Immature natural killer cell (primary cell): ENCODE measurements at regions not wholly inside any gene's neighbourhood (a gene's known extent, or its start where the extent isn't known, plus 50 kb on each side); places are given as distances from the start of the nearest gene placed in this dataset.

Source experiments
- DNase-seq, 3 donors: peaks; one replicate each; pipeline ENCODE4 v3.0.0; 2022; ENCODE audit warnings: mixed read lengths in 1 of 3
- H3K27ac Mint-ChIP-seq, 6 donors: one replicate each; pipeline ENCODE4 v1.8.0; 2020; ENCODE audit warnings: mixed read lengths in 6 of 6, mild to moderate bottlenecking in 5 of 6, inconsistent platforms in 4 of 6, moderate library complexity in 3 of 6
- H3K27me3 Mint-ChIP-seq, 3 donors: one replicate each; pipeline ENCODE4 v1.8.0; 2020 to 2021; ENCODE audit warnings: low read depth in 3 of 3, mild to moderate bottlenecking in 3 of 3, mixed read lengths in 3 of 3, moderate library complexity in 3 of 3, inconsistent platforms in 1 of 3
- H3K36me3 Mint-ChIP-seq, 3 donors: one replicate each; pipeline ENCODE4 v1.8.0; 2020; ENCODE audit warnings: mixed read lengths in 3 of 3, inconsistent platforms in 2 of 3, mild to moderate bottlenecking in 2 of 3
- H3K4me1 Mint-ChIP-seq, 2 donors: one replicate each; pipeline ENCODE4 v1.8.0; 2020; ENCODE audit warnings: inconsistent platforms in 2 of 2, mild to moderate bottlenecking in 2 of 2, mixed read lengths in 2 of 2, moderate library complexity in 1 of 2
- H3K4me3 Mint-ChIP-seq, 5 donors: one replicate each; pipeline ENCODE4 v1.8.0; 2020; ENCODE audit warnings: mild to moderate bottlenecking in 5 of 5, mixed read lengths in 5 of 5, inconsistent platforms in 3 of 5, moderate library complexity in 3 of 5
- H3K9me3 Mint-ChIP-seq, 6 donors: one replicate each; pipeline ENCODE4 v1.8.0; 2020; ENCODE audit warnings: mild to moderate bottlenecking in 6 of 6, mixed read lengths in 6 of 6, inconsistent platforms in 4 of 6, moderate library complexity in 3 of 6

DNA sequence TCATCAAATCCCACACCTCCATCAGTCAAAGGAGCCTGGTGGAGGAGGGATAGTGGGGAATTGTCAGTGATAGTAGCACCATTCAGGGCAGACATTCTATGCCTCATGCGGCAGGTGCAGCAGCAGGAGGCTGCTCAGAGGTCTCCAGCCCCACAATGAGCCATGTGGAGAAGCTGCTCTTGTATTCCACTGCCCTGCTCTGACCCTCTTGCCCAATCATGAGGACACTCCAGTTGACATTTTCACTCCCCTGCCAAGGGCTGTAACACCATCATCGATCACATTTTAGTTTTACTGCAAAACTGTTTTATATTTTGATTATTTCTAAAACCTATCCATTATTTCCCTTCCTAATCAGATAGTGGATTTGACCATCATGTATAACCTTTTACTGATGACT, 487.6 kb upstream of the KLHL29 start:
- Mint-ChIP-seq H3K4me1 (no peaks in the 10 kb centered on the region), H3K36me3 (no peaks in the 10 kb centered on the region), H3K27ac (no peak overlapping the region), H3K4me3 (no peak overlapping the region), H3K9me3 (peaks cover 0 to 13% (median 1%) of the 10 kb centered on the region in 6 donors), H3K27me3 (peaks cover 0 to 2% (median 0%) of the 10 kb centered on the region in 3 donors)
- no peak for DNase-seq

DNA sequence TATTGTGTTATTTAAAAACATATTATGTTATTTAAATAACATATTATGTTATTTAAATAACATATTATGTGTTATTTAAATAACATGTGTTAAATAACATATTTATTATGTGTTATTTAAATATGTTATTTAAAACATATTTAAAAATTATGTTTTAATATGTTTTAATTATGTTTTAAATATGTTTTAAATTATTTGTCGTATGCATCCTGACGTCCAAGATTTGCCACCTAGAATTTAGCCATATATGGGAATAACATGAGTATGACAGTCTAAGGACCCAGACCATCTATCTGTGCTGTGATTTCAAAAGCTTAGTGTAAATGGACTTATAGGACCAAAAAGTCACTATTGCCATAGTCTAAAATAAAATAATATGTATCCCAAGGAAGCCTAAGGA, 484.3 kb upstream of the KLHL29 start:
- H3K27ac Mint-ChIP-seq = no peak overlapping the region
- no peaks in the 10 kb centered on the region for H3K27me3 Mint-ChIP-seq
- H3K4me3 Mint-ChIP-seq = no peak overlapping the region
- DNase-seq = no peak
- H3K36me3 Mint-ChIP-seq = no peaks in the 10 kb centered on the region
- H3K4me1 Mint-ChIP-seq = no peaks in the 10 kb centered on the region
- peaks cover 0 to 13% (median under 1%) of the 10 kb centered on the region in 6 donors for H3K9me3 Mint-ChIP-seq

- Mint-ChIP-seq H3K9me3 (peaks cover 0 to 13% (median under 1%) of the 10 kb centered on the region in 6 donors), H3K4me1 (no peaks in the 10 kb centered on the region), H3K27me3 (no peaks in the 10 kb centered on the region), H3K27ac (no peak overlapping the region), H3K36me3 (no peaks in the 10 kb centered on the region), H3K4me3 (no peak overlapping the region)
- DNase-seq = no peak
Measured at GRCh38 chr2:22901471-22902179, 483.4 kb upstream of the KLHL29 start.

GRCh38 chr2:22902180-22902550, 482.8 kb upstream of the KLHL29 start:
- no peak overlapping the region for H3K27ac Mint-ChIP-seq
- peaks cover 0 to 13% (median under 1%) of the 10 kb centered on the region in 6 donors for H3K9me3 Mint-ChIP-seq
- no peaks in the 10 kb centered on the region for H3K36me3 Mint-ChIP-seq
- H3K27me3 Mint-ChIP-seq = no peaks in the 10 kb centered on the region
- DNase-seq = no peak
- H3K4me3 Mint-ChIP-seq = no peak overlapping the region
- H3K4me1 Mint-ChIP-seq = no peaks in the 10 kb centered on the region

- Mint-ChIP-seq H3K27me3 (no peaks in the 10 kb centered on the region), H3K9me3 (peaks cover 0 to 13% (median 2%) of the 10 kb centered on the region in 6 donors), H3K27ac (no peak overlapping the region), H3K36me3 (no peaks in the 10 kb centered on the region), H3K4me3 (no peak overlapping the region), H3K4me1 (no peaks in the 10 kb centered on the region)
- DNase-seq = no peak
Measured at GRCh38 chr2:22902662-22903165, 482.3 kb upstream of the KLHL29 start.

GRCh38 chr2:22903616-22904015, 481.4 kb upstream of the KLHL29 start:
- no peak overlapping the region for H3K27ac Mint-ChIP-seq
- H3K4me1 Mint-ChIP-seq = no peaks in the 10 kb centered on the region
- H3K9me3 Mint-ChIP-seq = peaks cover 0 to 13% (median 3%) of the 10 kb centered on the region in 6 donors
- no peak for DNase-seq
- H3K4me3 Mint-ChIP-seq = no peak overlapping the region
- H3K36me3 Mint-ChIP-seq = no peaks in the 10 kb centered on the region
- H3K27me3 Mint-ChIP-seq = no peaks in the 10 kb centered on the region

DNA sequence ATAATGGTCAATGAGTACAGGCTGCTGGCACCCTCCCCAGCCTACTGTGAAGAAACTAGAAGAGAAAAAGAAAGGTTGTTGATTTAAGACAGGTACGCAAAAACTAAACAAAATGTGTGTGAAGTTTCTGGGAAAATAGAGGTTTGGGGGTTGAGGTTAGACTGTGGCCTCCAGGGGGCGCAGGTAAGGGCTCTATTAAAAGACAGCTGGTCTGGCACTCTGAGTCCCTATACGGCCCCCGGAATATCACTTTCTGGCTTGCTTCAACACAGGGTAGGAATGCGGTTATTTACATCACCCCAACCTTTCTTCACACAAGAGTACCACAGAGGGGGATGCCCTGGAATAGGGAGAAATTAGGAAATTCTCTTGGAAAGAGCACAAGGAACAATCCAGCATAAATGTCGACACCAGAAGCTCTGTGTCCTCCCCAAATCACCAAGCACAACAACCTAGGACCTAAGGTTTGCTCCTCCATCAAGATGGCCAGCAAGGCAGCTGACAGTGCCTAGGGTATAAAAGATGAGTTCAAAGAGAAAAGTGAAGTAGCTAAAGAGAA, 480.8 kb upstream of the KLHL29 start:
- Mint-ChIP-seq H3K4me1 (no peaks in the 10 kb centered on the region), H3K36me3 (no peaks in the 10 kb centered on the region), H3K27ac (no peak overlapping the region), H3K4me3 (no peak overlapping the region), H3K9me3 (peaks cover 0 to 13% (median 3%) of the 10 kb centered on the region in 6 donors), H3K27me3 (no peaks in the 10 kb centered on the region)
- DNase-seq = no peak

GRCh38 chr2:22907330-22907729, 477.6 kb upstream of the KLHL29 start:
- Mint-ChIP-seq H3K9me3 (peaks cover 0 to 7% (median 4%) of the 10 kb centered on the region in 6 donors), H3K27me3 (peaks cover 0 to 3% (median 0%) of the 10 kb centered on the region in 3 donors), H3K27ac (no peak overlapping the region), H3K36me3 (no peaks in the 10 kb centered on the region), H3K4me1 (no peaks in the 10 kb centered on the region), H3K4me3 (no peak overlapping the region)
- DNase-seq = no peak

GRCh38 chr2:22912398-22912797, 472.6 kb upstream of the KLHL29 start:
- no peaks in the 10 kb centered on the region for H3K36me3 Mint-ChIP-seq
- H3K4me3 Mint-ChIP-seq = no peak overlapping the region
- no peak for DNase-seq
- no peak overlapping the region for H3K27ac Mint-ChIP-seq
- H3K9me3 Mint-ChIP-seq = peaks cover 0 to 11% (median under 1%) of the 10 kb centered on the region in 6 donors
- H3K27me3 Mint-ChIP-seq = peaks cover 0 to 4% (median 0%) of the 10 kb centered on the region in 3 donors
- no peaks in the 10 kb centered on the region for H3K4me1 Mint-ChIP-seq

GRCh38 chr2:22929998-22930397, 455.0 kb upstream of the KLHL29 start:
- Mint-ChIP-seq H3K4me3 (no peak overlapping the region), H3K4me1 (no peaks in the 10 kb centered on the region), H3K27me3 (peaks cover 0 to 1% (median 0%) of the 10 kb centered on the region in 3 donors), H3K36me3 (no peaks in the 10 kb centered on the region), H3K9me3 (peaks cover 2 to 30% (median 12%) of the 10 kb centered on the region in 6 donors), H3K27ac (no peak overlapping the region)
- no peak for DNase-seq

DNA sequence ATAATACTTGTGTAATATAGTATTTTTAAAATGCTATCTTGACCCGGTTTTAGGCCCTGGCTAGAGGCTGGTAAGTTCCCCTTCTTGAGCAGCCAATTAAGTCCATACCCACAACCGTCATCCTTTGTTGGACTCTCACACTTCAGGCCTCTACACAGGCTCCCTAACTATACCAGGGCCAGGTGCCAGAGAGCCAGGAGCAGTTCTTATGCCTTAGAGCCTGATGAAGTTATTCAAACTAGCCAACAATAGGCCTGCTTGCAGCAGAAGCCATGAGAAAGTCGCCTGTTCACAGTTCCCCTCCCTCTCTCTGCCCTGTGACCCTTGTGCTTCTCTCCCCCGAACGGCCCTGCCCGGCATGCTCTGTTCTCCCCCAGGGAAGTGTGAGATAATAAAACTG, 454.2 kb upstream of the KLHL29 start:
- Mint-ChIP-seq H3K4me3 (no peak overlapping the region), H3K36me3 (no peaks in the 10 kb centered on the region), H3K27me3 (peaks cover 0 to 1% (median 0%) of the 10 kb centered on the region in 3 donors), H3K4me1 (no peaks in the 10 kb centered on the region), H3K9me3 (peaks cover 2 to 25% (median 12%) of the 10 kb centered on the region in 6 donors), H3K27ac (no peak overlapping the region)
- DNase-seq = no peak

- no peak for DNase-seq
- H3K36me3 Mint-ChIP-seq = no peaks in the 10 kb centered on the region
- peaks cover 2 to 24% (median 12%) of the 10 kb centered on the region in 6 donors for H3K9me3 Mint-ChIP-seq
- peaks cover 0 to 1% (median 0%) of the 10 kb centered on the region in 3 donors for H3K27me3 Mint-ChIP-seq
- H3K4me3 Mint-ChIP-seq = no peak overlapping the region
- H3K27ac Mint-ChIP-seq = no peak overlapping the region
- no peaks in the 10 kb centered on the region for H3K4me1 Mint-ChIP-seq
Measured at GRCh38 chr2:22932288-22932687, 452.7 kb upstream of the KLHL29 start.

- peaks cover 0 to 24% (median 10%) of the 10 kb centered on the region in 6 donors for H3K9me3 Mint-ChIP-seq
- no peaks in the 10 kb centered on the region for H3K4me1 Mint-ChIP-seq
- no peak overlapping the region for H3K4me3 Mint-ChIP-seq
- H3K36me3 Mint-ChIP-seq = no peaks in the 10 kb centered on the region
- no peak for DNase-seq
- no peak overlapping the region for H3K27ac Mint-ChIP-seq
- H3K27me3 Mint-ChIP-seq = no peaks in the 10 kb centered on the region
Measured at GRCh38 chr2:22934747-22935146, 450.2 kb upstream of the KLHL29 start.

DNA sequence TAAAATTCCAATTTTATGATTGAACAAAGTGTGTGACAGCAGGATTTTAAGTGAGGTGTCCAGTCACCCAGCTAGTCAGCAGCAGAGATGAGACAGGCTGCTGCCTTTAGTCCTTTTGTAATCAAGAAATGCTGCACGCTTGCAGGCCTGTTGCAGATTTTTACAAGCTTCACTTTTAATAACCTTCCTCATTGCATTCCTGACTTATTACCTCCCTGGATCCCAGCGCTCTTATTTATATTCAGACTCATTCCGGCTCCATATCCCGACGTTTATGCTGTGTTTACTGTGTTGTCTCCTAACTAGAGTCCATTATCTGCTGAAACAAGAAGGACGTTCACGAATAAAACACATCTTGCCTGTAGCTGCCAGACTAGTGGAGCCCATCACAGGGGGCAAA, 442.5 kb upstream of the KLHL29 start:
- H3K4me3 Mint-ChIP-seq = no peak overlapping the region
- H3K27ac Mint-ChIP-seq = no peak overlapping the region
- no peak for DNase-seq
- no peaks in the 10 kb centered on the region for H3K36me3 Mint-ChIP-seq
- no peaks in the 10 kb centered on the region for H3K27me3 Mint-ChIP-seq
- H3K4me1 Mint-ChIP-seq = no peaks in the 10 kb centered on the region
- H3K9me3 Mint-ChIP-seq = peaks cover 0 to 2% (median 0%) of the 10 kb centered on the region in 6 donors
